Memory B cell (primary cell): ENCODE measurements at regions not wholly inside any gene's neighbourhood (a gene's known extent, or its start where the extent isn't known, plus 50 kb on each side); places are given as distances from the start of the nearest gene placed in this dataset.

ENCODE experiments used
- ATAC-seq: fragments of 150-1000 bp; cut with Tn5 transposase; 2 replicates; pipeline ENCODE4 v1.10.0; 2021; ENCODE audit warnings: low read depth, mild to moderate bottlenecking, moderate library complexity
- DNase-seq, 2 donors: peaks; one replicate each; pipeline ENCODE4 v3.0.0; 2022; ENCODE audit warnings: low spot score in 2 of 2
- H3K27ac Mint-ChIP-seq: one replicate; pipeline ENCODE4 v1.8.0; 2022; ENCODE audit warnings: mild to moderate bottlenecking, moderate library complexity, mixed read lengths
- H3K27me3 Mint-ChIP-seq: one replicate; pipeline ENCODE4 v1.8.0; 2022; ENCODE audit warnings: mixed read lengths
- H3K36me3 Mint-ChIP-seq: one replicate; pipeline ENCODE4 v1.8.0; 2022; ENCODE audit warnings: mild to moderate bottlenecking, mixed read lengths
- H3K4me1 Mint-ChIP-seq: one replicate; pipeline ENCODE4 v1.8.0; 2022; ENCODE audit warnings: mixed read lengths
- H3K4me3 Mint-ChIP-seq: one replicate; pipeline ENCODE4 v1.8.0; 2022; ENCODE audit warnings: mild to moderate bottlenecking, moderate library complexity, mixed read lengths
- H3K9me3 Mint-ChIP-seq: one replicate; pipeline ENCODE4 v1.8.0; 2022; ENCODE audit warnings: mixed read lengths

DNA sequence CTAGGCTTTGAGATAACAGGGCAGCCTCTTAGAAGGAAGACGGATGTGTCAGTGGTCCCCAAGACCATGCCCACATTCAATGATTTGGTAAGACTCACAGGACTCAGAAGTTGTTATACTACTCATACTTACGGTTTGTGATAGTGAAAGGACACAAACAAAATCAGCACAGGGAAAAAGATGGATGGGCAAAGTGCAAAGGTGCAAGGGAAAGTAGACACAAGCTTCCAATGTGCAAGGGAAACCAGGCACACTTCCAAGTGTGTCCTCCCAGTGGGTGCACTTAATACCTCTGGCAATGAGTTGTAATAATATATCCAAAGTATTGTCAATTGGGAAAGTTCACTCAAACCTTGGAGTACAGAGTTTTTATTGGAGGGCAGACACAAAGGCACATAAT is 53.8 kb upstream of the VCX start:
- no peak for DNase-seq
- H3K9me3 Mint-ChIP-seq: peaks cover 2% of the 10 kb centered on the region
- no peak for ATAC-seq
- H3K4me1 Mint-ChIP-seq: no peaks in the 10 kb centered on the region
- H3K4me3 Mint-ChIP-seq: no peak overlapping the region
- no peaks in the 10 kb centered on the region for H3K36me3 Mint-ChIP-seq
- H3K27ac Mint-ChIP-seq: no peak overlapping the region
- H3K27me3 Mint-ChIP-seq: no peaks in the 10 kb centered on the region

GRCh38 chrX:7788334-7788733 is 54.6 kb upstream of the VCX start:
- peaks cover 5% of the 10 kb centered on the region for H3K9me3 Mint-ChIP-seq
- H3K36me3 Mint-ChIP-seq: no peaks in the 10 kb centered on the region
- ATAC-seq (no peak), DNase-seq (no peak)
- H3K27ac Mint-ChIP-seq: no peak overlapping the region
- H3K27me3 Mint-ChIP-seq: no peaks in the 10 kb centered on the region
- no peak overlapping the region for H3K4me3 Mint-ChIP-seq
- no peaks in the 10 kb centered on the region for H3K4me1 Mint-ChIP-seq

- H3K27ac Mint-ChIP-seq: no peak overlapping the region
- peaks cover 5% of the 10 kb centered on the region for H3K9me3 Mint-ChIP-seq
- no peaks in the 10 kb centered on the region for H3K27me3 Mint-ChIP-seq
- DNase-seq: no peak
- H3K36me3 Mint-ChIP-seq: no peaks in the 10 kb centered on the region
- no peak for ATAC-seq
- no peak overlapping the region for H3K4me3 Mint-ChIP-seq
- H3K4me1 Mint-ChIP-seq: no peaks in the 10 kb centered on the region
Observed at GRCh38 chrX:7787714-7788113, 55.3 kb upstream of the VCX start.

DNA sequence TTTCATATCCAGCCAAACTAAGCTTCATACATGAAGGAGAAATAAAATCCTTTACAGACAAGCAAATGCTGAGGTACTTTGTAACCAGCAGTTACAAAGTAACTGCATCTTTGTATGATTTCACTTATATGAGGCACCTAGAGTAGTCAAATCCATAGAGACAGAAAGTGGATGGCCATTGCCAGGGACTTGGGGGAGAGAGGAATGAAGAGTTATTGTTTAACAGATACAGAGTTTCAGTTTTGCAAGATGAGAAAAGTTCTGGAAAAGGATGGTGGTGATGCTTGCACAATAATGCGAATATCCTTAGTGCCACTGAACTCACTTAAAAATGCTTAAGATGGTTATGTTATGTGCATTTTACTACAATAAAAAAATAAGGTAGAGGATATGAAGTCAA is 58.4 kb upstream of the VCX start:
- no peak overlapping the region for H3K4me3 Mint-ChIP-seq
- no peak for ATAC-seq
- peaks cover 5% of the 10 kb centered on the region for H3K9me3 Mint-ChIP-seq
- no peak overlapping the region for H3K27ac Mint-ChIP-seq
- H3K27me3 Mint-ChIP-seq: no peaks in the 10 kb centered on the region
- no peaks in the 10 kb centered on the region for H3K36me3 Mint-ChIP-seq
- H3K4me1 Mint-ChIP-seq: no peaks in the 10 kb centered on the region
- DNase-seq: no peak

- ATAC-seq: no peak
Observed at GRCh38 chrX:7779644-7780043, 63.3 kb upstream of the VCX start.

DNA sequence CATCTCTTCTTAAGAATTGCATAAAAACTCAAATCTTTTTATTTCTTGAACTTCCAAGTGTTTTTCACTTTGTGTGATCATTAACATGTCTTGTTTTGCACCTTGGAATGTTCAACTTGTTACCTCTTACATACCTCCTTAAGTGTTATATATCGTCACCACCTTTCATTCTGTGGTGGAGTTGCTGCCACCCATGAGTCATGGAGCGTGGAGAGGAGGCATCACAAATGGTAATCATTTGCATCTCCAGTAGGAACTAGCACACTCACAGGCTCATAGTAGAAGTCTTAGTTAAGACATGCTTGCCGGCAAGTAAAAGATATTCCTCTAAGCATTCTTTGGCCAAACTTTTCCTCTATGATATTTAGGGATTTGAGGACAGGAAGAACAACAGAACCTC is 67.0 kb upstream of the VCX start:
- ATAC-seq: no peak

More at GRCh38 chrX:7779644-7780043, 63.3 kb upstream of the VCX start:
- H3K36me3 Mint-ChIP-seq: no peaks in the 10 kb centered on the region
- peaks cover 4% of the 10 kb centered on the region for H3K9me3 Mint-ChIP-seq
- DNase-seq: no peak
- H3K27ac Mint-ChIP-seq: no peak overlapping the region
- H3K4me1 Mint-ChIP-seq: peaks cover 5% of the 10 kb centered on the region
- no peak overlapping the region for H3K4me3 Mint-ChIP-seq
- H3K27me3 Mint-ChIP-seq: no peaks in the 10 kb centered on the region

GRCh38 chrX:7771788-7772438 is 71.1 kb upstream of the VCX start:
- ATAC-seq (no peak), DNase-seq (no peak)
- Mint-ChIP-seq H3K4me1 (peaks cover 5% of the 10 kb centered on the region), H3K27me3 (no peaks in the 10 kb centered on the region), H3K4me3 (no peak overlapping the region), H3K9me3 (no peaks in the 10 kb centered on the region), H3K36me3 (peaks cover 2% of the 10 kb centered on the region), H3K27ac (no peak overlapping the region)

More for the DNA sequence above, 67.0 kb upstream of the VCX start:
- Mint-ChIP-seq H3K27ac (no peak overlapping the region), H3K4me1 (peaks cover 5% of the 10 kb centered on the region), H3K27me3 (no peaks in the 10 kb centered on the region), H3K36me3 (no peaks in the 10 kb centered on the region), H3K4me3 (no peak overlapping the region), H3K9me3 (no peaks in the 10 kb centered on the region)
- DNase-seq: no peak

DNA sequence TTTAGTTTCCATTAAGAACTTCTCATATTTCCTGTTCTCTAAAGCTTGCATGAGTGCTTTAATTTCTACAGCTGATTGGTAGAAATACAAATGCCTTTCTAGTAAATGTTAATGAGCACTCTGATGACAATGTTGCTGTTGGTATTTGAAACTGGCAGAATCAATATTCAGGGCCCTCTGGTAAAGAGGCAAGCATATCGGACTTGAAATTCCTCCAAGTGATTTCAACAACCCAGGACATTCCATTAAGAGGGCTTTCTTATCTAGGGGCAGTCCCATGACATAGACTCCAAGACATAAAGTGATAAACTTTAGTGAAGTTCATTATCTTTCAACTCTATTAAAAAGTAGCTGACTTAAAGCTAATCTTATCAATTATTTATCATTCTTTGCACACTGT is 83.1 kb upstream of the VCX start:
- no peak overlapping the region for H3K4me3 Mint-ChIP-seq

GRCh38 chrX:7746856-7747255 is 96.1 kb upstream of the VCX start:
- H3K4me1 Mint-ChIP-seq: no peaks in the 10 kb centered on the region
- H3K4me3 Mint-ChIP-seq: no peak overlapping the region
- H3K9me3 Mint-ChIP-seq: peaks cover 2% of the 10 kb centered on the region
- no peaks in the 10 kb centered on the region for H3K27me3 Mint-ChIP-seq
- H3K27ac Mint-ChIP-seq: no peak overlapping the region
- no peak for DNase-seq
- no peak for ATAC-seq
- peaks cover 2% of the 10 kb centered on the region for H3K36me3 Mint-ChIP-seq

More for the DNA sequence above, 83.1 kb upstream of the VCX start:
- Mint-ChIP-seq H3K27me3 (no peaks in the 10 kb centered on the region), H3K27ac (no peak overlapping the region), H3K9me3 (no peaks in the 10 kb centered on the region), H3K36me3 (no peaks in the 10 kb centered on the region), H3K4me1 (no peaks in the 10 kb centered on the region)
- no peak for ATAC-seq
- no peak for DNase-seq

- DNase-seq: no peak
- no peaks in the 10 kb centered on the region for H3K9me3 Mint-ChIP-seq
- no peaks in the 10 kb centered on the region for H3K36me3 Mint-ChIP-seq
- H3K4me3 Mint-ChIP-seq: no peak overlapping the region
- ATAC-seq: no peak
- no peak overlapping the region for H3K27ac Mint-ChIP-seq
- H3K4me1 Mint-ChIP-seq: no peaks in the 10 kb centered on the region
- no peaks in the 10 kb centered on the region for H3K27me3 Mint-ChIP-seq
Observed at GRCh38 chrX:7730071-7730470, 112.9 kb upstream of the VCX start.

DNA sequence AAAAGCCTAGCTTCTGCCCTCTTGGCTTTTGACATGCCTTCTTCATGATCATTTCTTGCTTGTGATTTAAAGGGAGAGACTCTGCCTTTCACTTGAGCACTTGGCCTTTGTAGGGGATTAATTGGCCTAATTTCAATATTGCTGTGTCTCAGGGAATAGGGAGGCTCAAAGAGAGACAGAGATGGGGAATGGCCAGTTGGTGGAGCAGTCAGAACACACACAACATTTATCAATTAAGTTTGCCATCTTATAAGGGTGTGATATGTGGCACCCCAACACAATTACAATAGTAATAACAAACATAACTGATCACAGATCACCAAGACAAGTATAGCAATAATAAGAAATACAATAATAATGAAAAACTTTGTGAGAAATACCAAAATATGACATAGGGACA is 122.5 kb upstream of the VCX start:
- no peaks in the 10 kb centered on the region for H3K27me3 Mint-ChIP-seq
- no peaks in the 10 kb centered on the region for H3K9me3 Mint-ChIP-seq
- H3K27ac Mint-ChIP-seq: no peak overlapping the region
- H3K4me3 Mint-ChIP-seq: no peak overlapping the region
- DNase-seq: no peak
- ATAC-seq: no peak
- H3K36me3 Mint-ChIP-seq: no peaks in the 10 kb centered on the region
- H3K4me1 Mint-ChIP-seq: no peaks in the 10 kb centered on the region

DNA sequence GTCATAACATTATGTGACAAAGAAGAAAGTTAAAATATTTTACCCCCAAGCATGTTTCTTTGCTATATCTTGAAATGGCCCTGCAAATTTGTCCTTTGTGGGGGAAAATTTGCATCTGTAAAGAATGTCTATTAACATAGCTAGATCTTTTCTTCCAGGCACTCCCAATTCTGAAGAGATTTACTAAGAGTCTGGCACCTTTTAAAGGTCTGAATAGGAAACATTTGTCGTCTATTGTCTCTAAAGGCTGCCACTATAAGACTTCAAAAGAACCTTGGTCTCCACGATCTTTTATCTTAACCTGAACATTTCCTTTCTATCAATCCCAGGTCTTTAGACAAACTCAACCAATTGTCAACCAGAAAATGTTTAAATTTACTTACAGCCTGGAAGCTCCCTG is 128.6 kb upstream of the VCX start:
- Mint-ChIP-seq H3K9me3 (no peaks in the 10 kb centered on the region), H3K27me3 (no peaks in the 10 kb centered on the region), H3K4me3 (no peak overlapping the region), H3K36me3 (no peaks in the 10 kb centered on the region), H3K4me1 (no peaks in the 10 kb centered on the region), H3K27ac (no peak overlapping the region)
- ATAC-seq: no peak
- DNase-seq: no peak

DNA sequence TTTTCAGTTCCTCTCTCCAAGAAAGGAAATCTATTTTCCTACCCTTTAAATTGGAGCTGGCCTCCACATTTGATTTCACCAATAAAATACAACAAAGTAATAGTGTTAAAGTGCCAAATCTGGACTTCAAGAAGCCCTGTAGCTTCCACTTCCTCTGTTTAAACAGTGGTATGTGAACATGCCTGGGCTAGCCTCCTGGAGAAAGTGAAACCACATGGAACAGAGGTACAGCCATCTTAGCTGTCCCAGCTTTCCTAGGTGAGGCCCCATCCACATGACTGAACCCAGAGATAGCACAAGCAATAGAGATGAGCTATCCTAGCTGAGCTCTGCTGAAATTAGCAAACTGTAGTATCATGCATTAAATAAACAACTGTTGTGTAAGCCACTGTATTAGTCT is 131.8 kb upstream of the VCX start:
- Mint-ChIP-seq H3K36me3 (no peaks in the 10 kb centered on the region), H3K9me3 (no peaks in the 10 kb centered on the region), H3K4me3 (no peak overlapping the region), H3K27ac (no peak overlapping the region), H3K4me1 (no peaks in the 10 kb centered on the region), H3K27me3 (no peaks in the 10 kb centered on the region)
- ATAC-seq: no peak
- DNase-seq: no peak

DNA sequence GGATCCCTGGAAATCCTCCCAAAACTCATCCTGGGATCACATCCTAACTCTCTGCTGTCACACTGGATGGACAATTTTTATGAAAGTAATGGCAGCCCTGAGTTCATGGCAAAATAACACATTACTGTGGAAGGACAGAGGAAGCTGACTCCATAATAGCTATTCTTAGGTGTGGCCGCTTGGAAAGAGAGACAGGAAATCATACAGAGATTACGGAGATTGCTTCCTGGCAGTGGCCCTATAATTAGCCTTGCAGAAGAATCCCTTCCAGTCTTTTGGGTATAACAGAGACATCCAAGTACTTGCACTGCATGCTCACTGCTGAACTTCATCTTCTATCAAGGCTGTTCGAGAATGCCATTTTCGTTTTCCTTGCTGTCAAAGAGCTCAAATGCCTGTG is 133.1 kb upstream of the VCX start:
- Mint-ChIP-seq H3K9me3 (no peaks in the 10 kb centered on the region), H3K27me3 (no peaks in the 10 kb centered on the region), H3K27ac (no peak overlapping the region), H3K4me3 (no peak overlapping the region), H3K4me1 (no peaks in the 10 kb centered on the region), H3K36me3 (no peaks in the 10 kb centered on the region)
- ATAC-seq: no peak
- no peak for DNase-seq

GRCh38 chrX:7706032-7706431 is 136.9 kb upstream of the VCX start:
- Mint-ChIP-seq H3K36me3 (no peaks in the 10 kb centered on the region), H3K27me3 (no peaks in the 10 kb centered on the region), H3K4me1 (no peaks in the 10 kb centered on the region), H3K4me3 (no peak overlapping the region), H3K27ac (no peak overlapping the region), H3K9me3 (no peaks in the 10 kb centered on the region)
- ATAC-seq (no peak), DNase-seq (no peak)
